Fibroblast of skin of abdomen (primary cell): ENCODE measurements at regions not wholly inside any gene's neighbourhood (a gene's known extent, or its start where the extent isn't known, plus 50 kb on each side); places are given as distances from the start of the nearest gene placed in this dataset.
"Not testable (repeated sequence)": the region's sequence is repeated elsewhere in the genome, so short reads cannot be mapped to it uniquely, and the experiment has no call there.

Experiments used
- DNase-seq: peaks from one replicate; pipeline ENCODE4 v3.0.0-alpha.2; 2013

GRCh38 chr3:198096015-198096414 lies 136.0 kb downstream of the LMLN start:
- no peak for DNase-seq

DNA sequence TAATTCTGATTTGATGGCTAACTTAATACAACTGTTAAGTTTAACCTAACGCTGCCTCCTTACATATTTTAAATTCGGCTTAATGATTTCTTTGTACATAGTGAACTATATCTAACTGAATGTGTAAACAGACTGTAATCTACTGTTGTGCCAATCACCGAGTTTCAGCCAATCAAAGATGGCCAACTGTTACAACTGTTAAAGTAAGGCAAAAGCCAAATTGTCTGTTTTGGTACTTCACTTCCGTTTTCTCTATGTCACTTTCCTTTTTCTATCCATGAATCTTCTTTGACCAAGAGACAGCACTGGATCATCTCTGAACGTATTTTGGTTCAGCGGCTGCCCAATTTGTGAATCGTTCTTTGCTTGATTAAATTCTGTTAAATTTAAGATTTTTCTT lies 137.0 kb downstream of the LMLN start:
- no peak for DNase-seq

GRCh38 chr3:198098661-198099081 lies 138.7 kb downstream of the LMLN start:
- not testable (repeated sequence) for DNase-seq

GRCh38 chr3:198103070-198103469 lies 143.1 kb downstream of the LMLN start:
- not testable (repeated sequence) for DNase-seq

- no peak for DNase-seq
Measured at GRCh38 chr3:198106265-198106664, 146.2 kb downstream of the LMLN start.

DNA sequence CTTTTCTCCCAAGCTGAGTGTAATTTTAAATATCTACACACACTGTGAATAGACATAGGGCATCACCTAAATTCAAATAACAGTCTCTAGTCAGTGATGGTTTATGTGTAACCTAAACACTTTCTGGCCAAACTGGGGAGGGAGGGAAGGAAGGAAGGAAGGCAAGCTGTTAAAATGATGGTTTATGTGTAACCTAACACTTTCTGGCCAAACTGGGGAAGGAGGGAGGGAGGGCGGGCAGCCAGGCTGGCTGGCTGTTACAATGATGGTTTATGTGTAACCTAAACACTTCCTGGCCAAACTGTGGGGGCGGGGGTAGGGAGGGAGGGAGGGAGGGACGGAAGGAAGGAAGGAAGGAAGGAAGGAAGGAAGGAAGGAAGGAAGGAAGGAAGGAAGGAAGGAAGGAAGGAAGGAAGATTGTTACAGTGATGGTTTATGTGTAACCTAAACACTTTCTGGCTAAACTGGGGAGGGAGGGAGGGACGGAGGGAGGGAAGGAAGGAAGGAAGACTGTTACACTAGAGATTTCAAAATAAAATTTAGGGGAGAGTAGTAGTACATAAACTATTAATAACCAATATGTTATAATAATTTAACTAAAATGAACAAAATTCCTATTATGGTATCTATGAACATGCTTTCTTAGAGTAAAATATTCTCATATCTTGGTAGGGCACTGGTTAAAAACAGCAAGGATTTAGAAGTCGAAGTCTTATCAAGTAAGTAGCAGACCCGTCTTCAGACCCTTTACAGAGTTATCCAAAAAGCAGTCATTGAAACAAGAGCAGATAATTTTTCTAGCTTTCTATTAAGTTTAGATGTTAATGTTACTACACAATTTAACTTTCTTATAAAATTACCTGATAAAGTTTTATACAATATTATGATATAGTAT lies 148.1 kb downstream of the LMLN start:
- DNase-seq = peak; percentile 24

GRCh38 chr3:198109883-198110282 lies 149.9 kb downstream of the LMLN start:
- no peak for DNase-seq

DNA sequence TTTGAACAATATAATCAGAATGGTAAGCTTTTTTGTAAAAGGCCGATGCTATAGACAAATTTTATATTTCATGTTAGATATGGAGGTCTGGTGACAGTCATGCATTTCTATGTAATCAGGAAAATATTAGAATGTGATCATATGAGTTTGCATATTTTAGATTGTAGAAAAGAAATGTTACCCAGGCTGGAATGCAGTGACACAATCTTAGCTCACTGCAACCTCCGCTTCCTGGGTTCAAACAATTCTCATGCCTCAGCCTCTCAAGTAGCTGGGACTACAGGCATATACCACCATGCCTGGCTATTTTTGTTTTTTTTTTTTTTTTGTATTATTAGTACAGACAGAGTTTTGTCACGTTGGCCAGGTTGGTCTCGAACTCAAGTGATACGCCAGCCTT lies 152.0 kb downstream of the LMLN start:
- DNase-seq = no peak

GRCh38 chr3:198113206-198114053 lies 153.4 kb downstream of the LMLN start:
- peak; percentile 20 for DNase-seq

GRCh38 chr3:198114516-198114915 lies 154.5 kb downstream of the LMLN start:
- DNase-seq = not testable (repeated sequence)

- DNase-seq = not testable (repeated sequence)
Measured at GRCh38 chr3:198122184-198122583, 162.2 kb downstream of the LMLN start.

DNA sequence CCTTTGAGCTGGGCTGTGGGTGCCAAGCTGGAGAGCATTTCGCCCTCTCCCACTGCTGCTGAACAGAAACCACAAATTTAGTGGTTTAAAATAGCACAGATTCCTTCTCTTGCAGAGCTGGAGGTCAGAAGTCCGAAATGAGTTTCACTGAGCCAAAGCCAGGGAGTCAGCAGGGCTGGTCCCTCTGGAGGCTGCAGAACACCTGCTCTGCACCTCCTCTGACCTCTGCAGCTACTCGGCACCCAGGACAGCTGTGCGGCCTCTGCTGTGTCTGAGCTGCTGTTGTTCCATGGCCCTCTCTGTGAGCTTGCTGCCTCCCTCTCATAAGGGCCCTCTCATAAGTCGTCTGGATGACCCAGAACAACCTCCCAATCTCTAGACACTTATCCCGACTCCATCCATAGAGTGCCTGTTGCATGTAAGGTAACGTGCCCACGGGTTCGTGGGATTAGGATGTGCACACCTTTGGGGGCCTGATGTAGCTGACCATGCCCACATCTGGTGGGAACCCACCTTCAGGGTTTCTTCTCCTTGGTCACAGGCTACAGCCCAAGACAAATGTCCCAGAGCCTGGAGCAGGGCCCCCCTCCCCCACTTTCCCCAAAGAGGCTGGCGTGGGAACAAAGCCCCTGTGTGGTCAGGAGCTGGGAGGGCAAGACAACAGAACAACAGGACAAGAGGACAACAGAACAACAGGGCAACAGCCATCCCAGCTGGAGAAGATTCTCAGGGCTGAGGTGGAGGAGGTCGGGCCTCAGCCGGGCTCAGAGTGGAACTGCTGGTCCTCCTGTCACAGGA lies 177.2 kb downstream of the LMLN start:
- DNase-seq = not testable (repeated sequence)

DNA sequence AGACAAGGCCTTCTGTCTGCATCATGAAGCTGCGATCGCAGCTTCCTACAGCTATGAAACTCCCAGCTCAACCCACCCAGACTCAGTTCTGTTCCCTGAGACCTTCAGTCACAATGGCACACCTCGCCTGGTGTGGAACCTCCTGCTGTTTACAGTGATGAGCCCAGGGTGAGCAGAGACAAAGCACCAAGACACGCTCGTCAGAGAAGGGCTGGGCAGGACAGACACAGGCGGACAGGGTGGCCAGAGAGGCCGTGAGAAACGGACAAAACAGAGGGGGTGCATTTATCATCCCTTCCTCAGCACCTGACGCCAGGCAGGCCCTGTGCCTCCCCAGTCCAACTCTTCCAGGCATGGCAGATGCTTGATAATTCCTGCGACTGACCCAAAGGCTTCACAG lies 178.2 kb downstream of the LMLN start:
- not testable (repeated sequence) for DNase-seq

DNA sequence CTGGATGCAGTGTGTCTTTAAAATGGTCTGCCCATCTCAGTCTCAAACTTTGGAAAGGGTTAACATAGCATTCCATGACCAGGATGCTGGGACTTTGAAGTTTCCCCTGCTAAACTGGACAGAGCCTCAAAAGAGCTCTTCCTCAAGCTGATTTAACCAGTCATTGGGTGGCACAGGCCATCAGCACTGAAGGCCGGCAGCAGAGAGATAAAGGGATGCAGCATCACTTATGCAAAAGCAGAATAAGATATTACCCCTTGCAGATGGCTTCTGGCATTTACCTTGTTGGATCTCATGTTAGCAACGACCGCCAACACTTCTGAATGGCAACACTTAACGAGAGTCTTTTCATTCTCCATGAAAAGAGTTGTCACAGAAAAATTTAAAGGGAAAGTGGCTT lies 179.0 kb downstream of the LMLN start:
- DNase-seq = not testable (repeated sequence)

DNA sequence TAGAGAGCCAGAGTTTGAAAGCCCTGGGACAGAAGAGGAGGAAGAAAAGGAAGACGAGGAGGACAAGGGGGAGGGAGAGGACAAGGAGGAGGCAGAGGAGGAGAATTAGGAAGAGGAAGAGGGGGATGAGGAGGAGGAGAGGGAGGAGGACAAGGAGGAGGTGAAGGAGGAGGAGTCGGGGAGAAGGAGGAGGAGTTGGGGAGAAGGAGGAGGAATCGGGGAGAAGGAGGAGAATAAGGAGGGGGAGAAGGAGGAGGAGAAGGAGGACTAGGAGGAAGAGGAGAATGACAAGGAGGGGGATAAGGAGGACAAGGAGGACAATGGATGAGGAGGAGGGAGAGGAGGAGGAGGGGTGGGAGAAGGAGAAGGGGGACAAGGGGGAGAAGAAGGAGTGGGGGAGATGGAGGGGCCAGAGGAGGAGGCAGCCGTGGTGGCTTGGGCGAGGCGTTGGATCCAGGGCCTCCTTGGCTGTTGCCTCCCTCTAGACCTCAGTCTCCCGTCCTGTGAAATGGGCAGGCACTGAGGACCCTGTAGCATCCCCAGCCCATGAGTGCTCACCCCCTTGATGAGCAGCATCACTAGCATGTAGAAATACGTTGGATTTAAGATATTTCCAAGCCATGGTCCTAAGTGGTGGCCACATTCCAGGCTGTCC lies 179.6 kb downstream of the LMLN start:
- DNase-seq = not testable (repeated sequence)

GRCh38 chr3:198143300-198144137 lies 183.5 kb downstream of the LMLN start:
- peak; percentile 18 for DNase-seq

- DNase-seq = peak; percentile 48
Measured at GRCh38 chr3:198145231-198145784, 185.3 kb downstream of the LMLN start.

DNA sequence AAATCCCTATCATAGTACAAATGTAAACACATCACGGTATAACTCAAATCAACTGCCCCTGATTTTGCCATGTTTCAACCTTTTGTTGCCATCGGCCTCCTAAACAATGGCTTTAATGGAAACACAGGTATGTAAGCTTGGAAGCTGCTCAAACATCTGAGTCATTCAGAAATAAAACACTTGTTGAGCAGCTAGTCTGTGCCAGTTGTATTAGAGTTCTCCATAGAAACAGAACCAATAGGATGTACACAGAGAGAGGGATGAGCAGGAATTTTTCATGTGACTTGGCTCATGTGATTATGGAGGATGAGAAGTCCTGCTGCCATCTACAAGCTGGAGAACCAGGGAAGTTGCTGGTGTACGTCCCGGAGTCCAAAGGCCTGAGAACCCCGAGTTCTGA lies 186.1 kb downstream of the LMLN start:
- peak; percentile 5 for DNase-seq

GRCh38 chr3:198146559-198147164 lies 186.6 kb downstream of the LMLN start:
- not testable (repeated sequence) for DNase-seq

DNA sequence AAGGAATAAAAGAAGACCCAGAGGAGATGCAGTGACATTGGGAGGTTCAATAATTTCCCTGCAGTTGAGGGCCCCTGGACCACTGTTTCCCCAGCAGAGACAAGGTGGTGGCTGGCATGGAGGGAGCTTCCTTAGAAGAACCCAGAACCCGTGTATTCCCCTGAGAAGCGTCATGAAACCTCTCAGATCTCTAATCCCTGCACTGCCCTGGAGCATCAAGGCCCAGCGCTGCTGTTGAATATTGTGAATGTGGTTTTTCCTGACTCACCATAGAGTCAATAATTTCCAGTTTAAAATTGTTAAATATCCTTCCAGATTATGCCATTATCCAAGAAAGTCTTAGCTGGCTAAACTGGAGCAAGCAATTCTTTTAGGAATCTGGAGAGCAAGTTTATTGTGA lies 187.2 kb downstream of the LMLN start:
- not testable (repeated sequence) for DNase-seq
